Heart right ventricle (tissue), 16 donors: ENCODE measurements at regions not wholly inside any gene's neighbourhood (a gene's known extent, or its start where the extent isn't known, plus 50 kb on each side); places are given as distances from the start of the nearest gene placed in this dataset.

Source experiments
- ATAC-seq, 8 donors: fragments of 200-7000 bp; cut with Tn5 transposase; one replicate each; pipeline ENCODE4 v1.9.1; 2020; ENCODE audit warnings: mild to moderate bottlenecking in 8 of 8, moderate library complexity in 8 of 8, moderate number of reproducible peaks in 1 of 8
- DNase-seq, 2 donors: peaks; one replicate each; pipeline ENCODE4 v3.0.0-alpha.2; 2020
- H3K27ac ChIP-seq, 10 donors: fragments of 200-600 bp; sonication (generic) in 2 of 10; one replicate each; pipeline versions ENCODE4 v1.5.0 to v1.8.0; 2020 to 2022; ENCODE audit warnings: mild to moderate bottlenecking in 3 of 10
- H3K27me3 ChIP-seq, 7 donors: fragments of 200-600 bp; one replicate each; pipeline ENCODE4 v1.8.0; 2021 to 2022; ENCODE audit warnings: mild to moderate bottlenecking in 2 of 7
- H3K36me3 ChIP-seq, 9 donors: fragments of 200-600 bp; sonication (generic) in 1 of 9; one replicate each; pipeline versions ENCODE4 v1.5.0 to v1.8.0; 2020 to 2022; ENCODE audit warnings: mild to moderate bottlenecking in 2 of 9
- H3K4me1 ChIP-seq, 9 donors: fragments of 200-600 bp; sonication (generic) in 1 of 9; one replicate each; pipeline versions ENCODE4 v1.5.0 to v1.8.0; 2020 to 2022; ENCODE audit warnings: mild to moderate bottlenecking in 4 of 9
- H3K4me3 ChIP-seq, 10 donors: fragments of 200-600 bp; sonication (generic) in 2 of 10; one replicate each; pipeline versions ENCODE4 v1.5.0 to v1.8.0; 2020 to 2022; ENCODE audit warnings: mild to moderate bottlenecking in 7 of 10, moderate library complexity in 2 of 10
- H3K9me3 ChIP-seq, 11 donors: fragments of 200-600 bp in 10 of 11; sonication (generic) in 2 of 11; one replicate each; pipeline versions ENCODE4 v1.5.0 to v1.8.0; 2013 to 2022; ENCODE audit warnings: mild to moderate bottlenecking in 2 of 11, control low read depth in 1 of 11, moderate library complexity in 1 of 11
- CTCF ChIP-seq, 9 donors: fragments of 200-600 bp; sonication (generic) in 2 of 9; IDR thresholded peaks; one replicate each; pipeline versions ENCODE4 v1.5.0 to v1.8.0; 2021 to 2022; ENCODE audit warnings: antibody characterized with exemption in 9 of 9, mild to moderate bottlenecking in 5 of 9, moderate library complexity in 1 of 9
- WGBS, 2 donors: extraction: QIAGEN DNeasy Blood & Tissue Kit; methylation state at CpG; one replicate each; pipeline ENCODE4 v1.1.7; 2013; ENCODE audit warnings: inconsistent platforms in 1 of 2; 5-methylcytosine and 5-hydroxymethylcytosine counted together
- intact Hi-C, 10 donors: fragments of 100-400 bp; cut with DNase I; formaldehyde crosslinking; loops; one replicate each; pipeline versions ENCODE4 v1.11.1 to v1.14.2; 2022
- donor health status: Arrhythmogenic right ventricular cardiomyopathy.
- donor health status: ischemic (EF 13 %, LVEDD 7.1; RV severe dilation, severe dysfunction).
- donor health status: healthy with polysubstance abuse.
- donor health status: DM: no; HTN: yes; CAD: no.
- donor health status: DM: no; HTN: no; CAD: no.
- donor health status: ischemic (EF 25% LVEDD 6.9; RV normal size, moderate dysfunction).
- donor health status: ischemic (EF 25% LVEDD 5.7; RV mildly dilated, moderate dysfunction).
- donor health status: healthy.
- donor health status: DM: yes; HTN: yes; CAD: no.
- donor health status: Ischemic cardiomyopathy.
- donor health status: ischemic (EF 35%, LVEDD 5.7; RV mildly dilated, moderate dysfunction).
- donor health status: nonischemic (EF 11% LVEDD 7.7; RV severe dilation, severe dysfunction).
- donor health status: DM: yes; HTN: yes; CAD: no.
- donor health status: PGD.
- donor health status: ischemic (EF 29% LVEDD 5.4; RV normal size, mild dysfunction).
- donor health status: nonischemic (EF 23%, LVEDD 6.1; RV moderate dilation, normal function).

- Histone ChIP-seq H3K27ac (no peak overlapping the region), H3K36me3 (no peaks in the 10 kb centered on the region), H3K4me3 (no peak overlapping the region), H3K4me1 (peaks cover 0 to 14% (median 3%) of the 10 kb centered on the region in 9 donors), H3K9me3 (no peaks in the 10 kb centered on the region), H3K27me3 (peaks cover 0 to 4% (median 0%) of the 10 kb centered on the region in 7 donors)
- no peak for TF ChIP-seq CTCF (IDR thresholded peaks at IDR 0.05)
- DNase-seq (no peak), ATAC-seq (no peak)
- intact Hi-C loops, result loop anchor here in 2 of 10 donors (5.0 to 10.0 kb wide), 2 partner anchors 253 to 265 kb away; partner anchors contain the start of gene S1PR3 (in 1 of the 2)
- WGBS, 2 donors, result 74 to 84% methylated on average over 2 of the region's 2 CpGs
These were observed 204.4 kb downstream of the NXNL2 start for GRCh38 chr9:88739373-88739772.

- Histone ChIP-seq H3K36me3 (no peaks in the 10 kb centered on the region), H3K9me3 (no peaks in the 10 kb centered on the region), H3K27ac (no peak overlapping the region), H3K27me3 (peaks cover 0 to 4% (median 0%) of the 10 kb centered on the region in 7 donors), H3K4me1 (peaks cover 0 to 20% (median 3%) of the 10 kb centered on the region in 9 donors), H3K4me3 (no peak overlapping the region)
- 89 to 97% methylated on average over 7 of the region's 7 CpGs for WGBS, 2 donors
- TF ChIP-seq CTCF (IDR thresholded peaks at IDR 0.05), result no peak
- DNase-seq (no peak), ATAC-seq (no peak)
- intact Hi-C loops, result loop anchor here in 2 of 10 donors (10.0 kb wide), 2 partner anchors 146 to 254 kb away; partner anchors contain the start of gene S1PR3 (in 1 of the 2)
These were observed 205.9 kb downstream of the NXNL2 start for GRCh38 chr9:88740844-88741243.

- H3K27me3 ChIP-seq, result peaks cover 0 to 4% (median 0%) of the 10 kb centered on the region in 7 donors
- 69 to 70% methylated on average over 3 of the region's 3 CpGs for WGBS, 2 donors
- TF ChIP-seq CTCF (IDR thresholded peaks at IDR 0.05), result peak in 2 of 9 donors; percentile 18 to 40
- H3K4me3 ChIP-seq, result no peak overlapping the region
- no peak for DNase-seq
- H3K27ac ChIP-seq, result no peak overlapping the region
- peaks cover 0 to 24% (median 3%) of the 10 kb centered on the region in 9 donors for H3K4me1 ChIP-seq
- ATAC-seq, result no peak
- H3K9me3 ChIP-seq, result no peaks in the 10 kb centered on the region
- H3K36me3 ChIP-seq, result no peaks in the 10 kb centered on the region
- intact Hi-C loops, result loop anchor here in 2 of 10 donors (10.0 kb wide), 2 partner anchors 147 to 253 kb away; partner anchors contain the start of gene S1PR3 (in 1 of the 2)
These were observed 206.4 kb downstream of the NXNL2 start for GRCh38 chr9:88741335-88741734.

GRCh38 chr9:88742483-88742882 is 207.5 kb downstream of the NXNL2 start:
- H3K4me3 ChIP-seq, result no peak overlapping the region
- WGBS, 2 donors, result 60 to 71% methylated on average over 6 of the region's 6 CpGs
- no peaks in the 10 kb centered on the region for H3K36me3 ChIP-seq
- H3K27me3 ChIP-seq, result peaks cover 0 to 4% (median 0%) of the 10 kb centered on the region in 7 donors
- no peak for DNase-seq
- no peak for TF ChIP-seq CTCF (IDR thresholded peaks at IDR 0.05)
- H3K9me3 ChIP-seq, result no peaks in the 10 kb centered on the region
- H3K4me1 ChIP-seq, result peaks cover 0 to 36% (median 10%) of the 10 kb centered on the region in 9 donors
- ATAC-seq, result peak in 2 of 8 donors; percentile 34 to 50
- intact Hi-C loops, result loop anchor here in 2 of 10 donors (10.0 kb wide), 2 partner anchors 148 to 252 kb away; partner anchors contain the start of gene S1PR3 (in 1 of the 2)
- H3K27ac ChIP-seq, result no peak overlapping the region
